ENCODE measurements at regions not wholly inside any gene's neighbourhood (a gene's known extent, or its start where the extent isn't known, plus 50 kb on each side); places are given as distances from the start of the nearest gene placed in this dataset.

DNA sequence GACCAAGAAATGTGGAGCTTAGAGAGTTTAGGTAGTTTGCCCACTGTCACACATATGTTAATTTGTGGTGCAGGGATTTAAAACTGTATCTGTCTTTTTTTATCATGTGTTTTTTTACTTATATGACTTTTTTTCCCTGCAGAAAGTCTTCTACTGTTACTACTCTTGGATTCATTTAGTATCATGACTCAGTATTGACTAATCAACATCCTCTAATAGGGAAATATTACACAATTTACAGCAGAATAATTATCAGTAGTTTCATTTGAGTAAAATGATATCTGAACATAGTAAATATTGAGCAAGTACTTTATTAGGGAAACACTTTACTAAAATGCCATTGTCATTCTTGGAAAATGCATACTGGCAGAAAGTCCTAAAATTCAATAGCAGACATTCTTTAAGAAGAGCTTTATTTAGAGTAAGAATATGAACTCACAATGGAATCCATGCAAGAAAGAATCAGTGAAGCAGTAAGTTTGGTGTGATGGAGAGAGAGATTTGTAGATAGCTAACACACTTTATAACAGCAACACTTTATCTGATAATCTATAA lies 425.9 kb upstream of the SLC8A1 start:
- TF ChIP-seq, protein P1, sequence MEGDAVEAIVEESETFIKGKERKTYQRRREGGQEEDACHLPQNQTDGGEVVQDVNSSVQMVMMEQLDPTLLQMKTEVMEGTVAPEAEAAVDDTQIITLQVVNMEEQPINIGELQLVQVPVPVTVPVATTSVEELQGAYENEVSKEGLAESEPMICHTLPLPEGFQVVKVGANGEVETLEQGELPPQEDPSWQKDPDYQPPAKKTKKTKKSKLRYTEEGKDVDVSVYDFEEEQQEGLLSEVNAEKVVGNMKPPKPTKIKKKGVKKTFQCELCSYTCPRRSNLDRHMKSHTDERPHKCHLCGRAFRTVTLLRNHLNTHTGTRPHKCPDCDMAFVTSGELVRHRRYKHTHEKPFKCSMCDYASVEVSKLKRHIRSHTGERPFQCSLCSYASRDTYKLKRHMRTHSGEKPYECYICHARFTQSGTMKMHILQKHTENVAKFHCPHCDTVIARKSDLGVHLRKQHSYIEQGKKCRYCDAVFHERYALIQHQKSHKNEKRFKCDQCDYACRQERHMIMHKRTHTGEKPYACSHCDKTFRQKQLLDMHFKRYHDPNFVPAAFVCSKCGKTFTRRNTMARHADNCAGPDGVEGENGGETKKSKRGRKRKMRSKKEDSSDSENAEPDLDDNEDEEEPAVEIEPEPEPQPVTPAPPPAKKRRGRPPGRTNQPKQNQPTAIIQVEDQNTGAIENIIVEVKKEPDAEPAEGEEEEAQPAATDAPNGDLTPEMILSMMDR (IDR thresholded peaks at IDR 0.05), result no peak
- TF ChIP-seq EP300 (IDR thresholded peaks at IDR 0.05), result no peak
- TF ChIP-seq POLR2AphosphoS5 (IDR thresholded peaks at IDR 0.05), result no peak

Measured in sigmoid colon (tissue), 4 donors.